ENCODE measurements at regions not wholly inside any gene's neighbourhood (a gene's known extent, or its start where the extent isn't known, plus 50 kb on each side); places are given as distances from the start of the nearest gene placed in this dataset.
A peak's percentile ranks its signal among the peaks of the same experiment; 100 is the strongest.

GRCh38 chr1:65069011-65069565 lies 78.9 kb upstream of the AK4 start:
- H3K9ac ChIP-seq (ENCODE audit: low read length): peak overlapping the region; percentile 92
- no peak overlapping the region for H2AFZ ChIP-seq (ENCODE audit: low read depth, low read length)

DNA sequence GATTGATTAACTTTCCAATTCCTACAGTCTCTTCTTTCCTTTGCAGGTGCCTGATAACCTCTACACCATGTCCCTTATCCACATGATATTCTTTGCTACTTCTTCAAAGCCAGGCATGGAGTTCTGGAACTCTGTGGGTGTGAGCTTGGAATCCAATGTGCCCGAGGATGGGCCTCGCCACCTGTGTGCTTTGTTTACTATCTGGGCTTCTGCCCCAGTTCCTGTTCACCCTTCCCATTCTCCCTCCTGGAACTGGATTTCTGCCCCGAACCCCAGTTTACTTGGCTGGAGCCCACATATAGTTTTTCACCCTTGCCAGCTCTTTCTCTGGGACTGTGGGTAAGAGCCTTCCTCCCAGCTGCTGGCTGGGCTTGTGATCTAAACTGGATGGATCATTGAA lies 75.2 kb upstream of the AK4 start:
- no peaks in the 10 kb centered on the region for H3K27me3 ChIP-seq (ENCODE audit: insufficient read depth, low read depth, low read length)
- no peak overlapping the region for H3K27ac ChIP-seq (ENCODE audit: low read length)
- H3F3A ChIP-seq (ENCODE audit: insufficient read depth, low read length, poor library complexity, severe bottlenecking): no peaks in the 10 kb centered on the region
- H3K4me3 ChIP-seq (ENCODE audit: low read length): no peak overlapping the region
- H4K20me1 ChIP-seq (ENCODE audit: insufficient read depth): no peaks in the 10 kb centered on the region
- no peaks in the 10 kb centered on the region for H3K9me3 ChIP-seq (ENCODE audit: low read length)
- H3K79me2 ChIP-seq (replicated peaks; ENCODE audit: insufficient read depth, low read length): peaks cover 18% of the 10 kb centered on the region
- TF ChIP-seq, protein P1, sequence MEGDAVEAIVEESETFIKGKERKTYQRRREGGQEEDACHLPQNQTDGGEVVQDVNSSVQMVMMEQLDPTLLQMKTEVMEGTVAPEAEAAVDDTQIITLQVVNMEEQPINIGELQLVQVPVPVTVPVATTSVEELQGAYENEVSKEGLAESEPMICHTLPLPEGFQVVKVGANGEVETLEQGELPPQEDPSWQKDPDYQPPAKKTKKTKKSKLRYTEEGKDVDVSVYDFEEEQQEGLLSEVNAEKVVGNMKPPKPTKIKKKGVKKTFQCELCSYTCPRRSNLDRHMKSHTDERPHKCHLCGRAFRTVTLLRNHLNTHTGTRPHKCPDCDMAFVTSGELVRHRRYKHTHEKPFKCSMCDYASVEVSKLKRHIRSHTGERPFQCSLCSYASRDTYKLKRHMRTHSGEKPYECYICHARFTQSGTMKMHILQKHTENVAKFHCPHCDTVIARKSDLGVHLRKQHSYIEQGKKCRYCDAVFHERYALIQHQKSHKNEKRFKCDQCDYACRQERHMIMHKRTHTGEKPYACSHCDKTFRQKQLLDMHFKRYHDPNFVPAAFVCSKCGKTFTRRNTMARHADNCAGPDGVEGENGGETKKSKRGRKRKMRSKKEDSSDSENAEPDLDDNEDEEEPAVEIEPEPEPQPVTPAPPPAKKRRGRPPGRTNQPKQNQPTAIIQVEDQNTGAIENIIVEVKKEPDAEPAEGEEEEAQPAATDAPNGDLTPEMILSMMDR (IDR thresholded peaks at IDR 0.05; ENCODE audit: poor library complexity, severe bottlenecking): no peak
- TF ChIP-seq SMC3 (conservative IDR thresholded peaks at IDR 0.05; ENCODE audit: poor library complexity) (no peak), POLR2AphosphoS5 (IDR thresholded peaks at IDR 0.05) (no peak), EZH2 (IDR thresholded peaks at IDR 0.05; ENCODE audit: borderline replicate concordance, insufficient read depth, low read length, poor library complexity, severe bottlenecking) (no peak), REST (IDR thresholded peaks at IDR 0.05; ENCODE audit: borderline replicate concordance) (no peak), EP300 (conservative IDR thresholded peaks at IDR 0.05; ENCODE audit: poor library complexity, severe bottlenecking) (no peak), RAD21 (conservative IDR thresholded peaks at IDR 0.05) (no peak), MXI1 (conservative IDR thresholded peaks at IDR 0.05; ENCODE audit: poor library complexity, severe bottlenecking) (no peak), TAF1 (IDR thresholded peaks at IDR 0.05; ENCODE audit: low read depth) (no peak)
- H3K9me2 ChIP-seq (ENCODE audit: insufficient read depth, low read length): no peaks in the 10 kb centered on the region
- no peaks in the 10 kb centered on the region for H3K36me3 ChIP-seq (ENCODE audit: insufficient read depth, low read length)
- H2AFZ ChIP-seq (ENCODE audit: low read depth, low read length): no peak overlapping the region
- no peak overlapping the region for H3K4me2 ChIP-seq (ENCODE audit: low read length)
- H3K9ac ChIP-seq (ENCODE audit: low read length): no peak overlapping the region

More at GRCh38 chr1:65069011-65069565, 78.9 kb upstream of the AK4 start:
- Histone ChIP-seq H3K9me3 (ENCODE audit: low read length) (no peaks in the 10 kb centered on the region), H3K27me3 (ENCODE audit: insufficient read depth, low read depth, low read length) (no peaks in the 10 kb centered on the region), H3F3A (ENCODE audit: insufficient read depth, low read length, poor library complexity, severe bottlenecking) (no peaks in the 10 kb centered on the region), H3K4me2 (ENCODE audit: low read length) (peak overlapping the region; percentile 68), H3K27ac (ENCODE audit: low read length) (no peak overlapping the region), H3K4me3 (ENCODE audit: low read length) (peak overlapping the region; percentile 81), H3K79me2 (replicated peaks; ENCODE audit: insufficient read depth, low read length) (peaks cover 31% of the 10 kb centered on the region), H3K9me2 (ENCODE audit: insufficient read depth, low read length) (no peaks in the 10 kb centered on the region), H3K36me3 (ENCODE audit: insufficient read depth, low read length) (no peaks in the 10 kb centered on the region), H4K20me1 (ENCODE audit: insufficient read depth) (no peaks in the 10 kb centered on the region)
- TF ChIP-seq MXI1 (conservative IDR thresholded peaks at IDR 0.05; ENCODE audit: poor library complexity, severe bottlenecking) (no peak), TAF1 (IDR thresholded peaks at IDR 0.05; ENCODE audit: low read depth) (no peak), POLR2AphosphoS5 (IDR thresholded peaks at IDR 0.05) (no peak), REST (IDR thresholded peaks at IDR 0.05; ENCODE audit: borderline replicate concordance) (no peak), SMC3 (conservative IDR thresholded peaks at IDR 0.05; ENCODE audit: poor library complexity) (no peak), EZH2 (IDR thresholded peaks at IDR 0.05; ENCODE audit: borderline replicate concordance, insufficient read depth, low read length, poor library complexity, severe bottlenecking) (no peak), RAD21 (conservative IDR thresholded peaks at IDR 0.05) (no peak)
